ENCODE measurements at regions not wholly inside any gene's neighbourhood (a gene's known extent, or its start where the extent isn't known, plus 50 kb on each side); places are given as distances from the start of the nearest gene placed in this dataset.

DNA sequence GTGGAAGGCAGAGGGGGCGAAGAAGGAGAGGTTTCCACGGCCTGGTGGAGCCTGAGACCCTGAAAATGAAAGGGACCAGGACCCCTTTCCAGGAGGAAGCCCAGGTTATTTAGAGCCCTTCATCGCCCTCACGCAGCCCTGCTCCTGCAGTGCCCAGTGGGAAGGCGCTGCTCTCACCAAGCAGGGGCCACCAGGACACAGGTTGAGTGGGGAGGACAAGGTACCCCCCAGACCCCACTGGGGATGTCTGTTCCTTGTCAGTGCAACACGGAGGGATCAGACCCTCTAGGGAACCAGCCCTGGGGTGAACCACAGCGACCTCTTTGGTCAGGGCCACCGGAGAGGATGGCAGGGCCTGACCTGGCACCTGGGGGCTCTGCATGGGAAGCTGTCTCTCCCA, 163.9 kb downstream of the C16orf95 start:
- no peak for TF ChIP-seq POLR2AphosphoS5 (IDR thresholded peaks at IDR 0.05; ENCODE audit: low read depth, low read length)
- TF ChIP-seq, protein P1, sequence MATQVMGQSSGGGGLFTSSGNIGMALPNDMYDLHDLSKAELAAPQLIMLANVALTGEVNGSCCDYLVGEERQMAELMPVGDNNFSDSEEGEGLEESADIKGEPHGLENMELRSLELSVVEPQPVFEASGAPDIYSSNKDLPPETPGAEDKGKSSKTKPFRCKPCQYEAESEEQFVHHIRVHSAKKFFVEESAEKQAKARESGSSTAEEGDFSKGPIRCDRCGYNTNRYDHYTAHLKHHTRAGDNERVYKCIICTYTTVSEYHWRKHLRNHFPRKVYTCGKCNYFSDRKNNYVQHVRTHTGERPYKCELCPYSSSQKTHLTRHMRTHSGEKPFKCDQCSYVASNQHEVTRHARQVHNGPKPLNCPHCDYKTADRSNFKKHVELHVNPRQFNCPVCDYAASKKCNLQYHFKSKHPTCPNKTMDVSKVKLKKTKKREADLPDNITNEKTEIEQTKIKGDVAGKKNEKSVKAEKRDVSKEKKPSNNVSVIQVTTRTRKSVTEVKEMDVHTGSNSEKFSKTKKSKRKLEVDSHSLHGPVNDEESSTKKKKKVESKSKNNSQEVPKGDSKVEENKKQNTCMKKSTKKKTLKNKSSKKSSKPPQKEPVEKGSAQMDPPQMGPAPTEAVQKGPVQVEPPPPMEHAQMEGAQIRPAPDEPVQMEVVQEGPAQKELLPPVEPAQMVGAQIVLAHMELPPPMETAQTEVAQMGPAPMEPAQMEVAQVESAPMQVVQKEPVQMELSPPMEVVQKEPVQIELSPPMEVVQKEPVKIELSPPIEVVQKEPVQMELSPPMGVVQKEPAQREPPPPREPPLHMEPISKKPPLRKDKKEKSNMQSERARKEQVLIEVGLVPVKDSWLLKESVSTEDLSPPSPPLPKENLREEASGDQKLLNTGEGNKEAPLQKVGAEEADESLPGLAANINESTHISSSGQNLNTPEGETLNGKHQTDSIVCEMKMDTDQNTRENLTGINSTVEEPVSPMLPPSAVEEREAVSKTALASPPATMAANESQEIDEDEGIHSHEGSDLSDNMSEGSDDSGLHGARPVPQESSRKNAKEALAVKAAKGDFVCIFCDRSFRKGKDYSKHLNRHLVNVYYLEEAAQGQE (IDR thresholded peaks at IDR 0.05; ENCODE audit: insufficient read depth in 1 of 2, low read depth in 2 of 2, low read length in 2 of 2) = no peak
- no peak for TF ChIP-seq TAF1 (IDR thresholded peaks at IDR 0.05; ENCODE audit: borderline replicate concordance, insufficient read depth, low read length)
- TF ChIP-seq FOXP2 (optimal IDR thresholded peaks at IDR 0.05; ENCODE audit: borderline replicate concordance, extremely low read depth, extremely low read length, insufficient read depth) = no peak
